ENCODE measurements at regions not wholly inside any gene's neighbourhood (a gene's known extent, or its start where the extent isn't known, plus 50 kb on each side); places are given as distances from the start of the nearest gene placed in this dataset.

GRCh38 chr7:68267486-68267885, 1270.9 kb downstream of the TYW1 start:
- TF ChIP-seq CTCF (IDR thresholded peaks at IDR 0.05) (no peak), POLR2AphosphoS5 (IDR thresholded peaks at IDR 0.05) (no peak)
